ENCODE measurements at regions not wholly inside any gene's neighbourhood (a gene's known extent, or its start where the extent isn't known, plus 50 kb on each side); places are given as distances from the start of the nearest gene placed in this dataset.

DNA sequence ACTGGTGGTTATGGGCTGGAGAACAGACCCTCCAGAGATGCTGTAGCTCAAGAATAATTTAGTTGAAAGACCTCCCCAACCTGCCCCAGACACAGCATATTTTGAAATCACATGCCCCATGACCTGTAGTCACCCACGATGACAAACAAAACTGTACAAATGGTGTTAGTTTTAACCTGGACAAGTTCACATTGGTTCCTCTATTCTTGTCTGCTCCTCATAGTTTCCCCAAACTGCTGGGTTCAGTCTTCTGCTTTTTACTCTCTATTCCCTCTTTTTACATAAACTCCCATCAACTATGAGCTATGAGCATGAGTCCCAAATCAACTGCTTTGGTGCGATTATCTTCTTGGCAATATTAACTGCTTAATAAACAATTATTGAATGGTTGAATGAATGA lies 365.3 kb upstream of the CLINT1 start:
- TF ChIP-seq EZH2 (IDR thresholded peaks at IDR 0.05; ENCODE audit: low read length, missing control alignments): no peak
- TF ChIP-seq, protein P1, sequence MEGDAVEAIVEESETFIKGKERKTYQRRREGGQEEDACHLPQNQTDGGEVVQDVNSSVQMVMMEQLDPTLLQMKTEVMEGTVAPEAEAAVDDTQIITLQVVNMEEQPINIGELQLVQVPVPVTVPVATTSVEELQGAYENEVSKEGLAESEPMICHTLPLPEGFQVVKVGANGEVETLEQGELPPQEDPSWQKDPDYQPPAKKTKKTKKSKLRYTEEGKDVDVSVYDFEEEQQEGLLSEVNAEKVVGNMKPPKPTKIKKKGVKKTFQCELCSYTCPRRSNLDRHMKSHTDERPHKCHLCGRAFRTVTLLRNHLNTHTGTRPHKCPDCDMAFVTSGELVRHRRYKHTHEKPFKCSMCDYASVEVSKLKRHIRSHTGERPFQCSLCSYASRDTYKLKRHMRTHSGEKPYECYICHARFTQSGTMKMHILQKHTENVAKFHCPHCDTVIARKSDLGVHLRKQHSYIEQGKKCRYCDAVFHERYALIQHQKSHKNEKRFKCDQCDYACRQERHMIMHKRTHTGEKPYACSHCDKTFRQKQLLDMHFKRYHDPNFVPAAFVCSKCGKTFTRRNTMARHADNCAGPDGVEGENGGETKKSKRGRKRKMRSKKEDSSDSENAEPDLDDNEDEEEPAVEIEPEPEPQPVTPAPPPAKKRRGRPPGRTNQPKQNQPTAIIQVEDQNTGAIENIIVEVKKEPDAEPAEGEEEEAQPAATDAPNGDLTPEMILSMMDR (conservative IDR thresholded peaks at IDR 0.05 in 1 of 2, IDR thresholded peaks at IDR 0.05 in 1 of 2; ENCODE audit: low read depth in 1 of 2, low read length in 2 of 2): no peak
- DNase-seq (ENCODE audit: low read depth in 2 of 2): no peak
- no peaks in the 10 kb centered on the region for H4K20me1 ChIP-seq (ENCODE audit: control insufficient read depth, extremely low read depth, insufficient read depth, low read length)

GRCh38 chr5:158223054-158223600 lies 364.2 kb upstream of the CLINT1 start:
- H3K9me3 ChIP-seq (ENCODE audit: control insufficient read depth, insufficient read depth, low read depth, low read length): no peaks in the 10 kb centered on the region
- H3K4me2 ChIP-seq (ENCODE audit: extremely low read depth, insufficient read depth, low read length): no peak overlapping the region
- H3K27ac ChIP-seq (ENCODE audit: insufficient read depth, low read length): no peak overlapping the region
- no peaks in the 10 kb centered on the region for H4K20me1 ChIP-seq (ENCODE audit: control insufficient read depth, extremely low read depth, insufficient read depth, low read length)
- no peak overlapping the region for H3K9ac ChIP-seq (ENCODE audit: insufficient read depth, low read length)
- no peak for DNase-seq (ENCODE audit: low read depth in 2 of 2)
- TF ChIP-seq, protein P1 (conservative IDR thresholded peaks at IDR 0.05 in 1 of 2, IDR thresholded peaks at IDR 0.05 in 1 of 2; ENCODE audit: low read depth in 1 of 2, low read length in 2 of 2): no peak
- no peak for TF ChIP-seq EZH2 (IDR thresholded peaks at IDR 0.05; ENCODE audit: low read length, missing control alignments)
- H3K4me1 ChIP-seq (ENCODE audit: control insufficient read depth, extremely low read depth, insufficient read depth, low read length): no peaks in the 10 kb centered on the region
- no peaks in the 10 kb centered on the region for H3K27me3 ChIP-seq (ENCODE audit: control insufficient read depth, insufficient read depth, low read length)
- H3K4me3 ChIP-seq (replicated peaks in 1 of 4; ENCODE audit: control extremely low read depth in 1 of 4, insufficient read depth in 1 of 4, low read depth in 3 of 4, low read length in 4 of 4): no peak overlapping the region
- no peaks in the 10 kb centered on the region for H3K79me2 ChIP-seq (ENCODE audit: control insufficient read depth, insufficient read depth, low read length)
- H2AFZ ChIP-seq (ENCODE audit: low read length): no peak overlapping the region
- no peaks in the 10 kb centered on the region for H3K36me3 ChIP-seq (ENCODE audit: control insufficient read depth, insufficient read depth, low read length)

More for the DNA sequence above, 365.3 kb upstream of the CLINT1 start:
- H3K9ac ChIP-seq (ENCODE audit: insufficient read depth, low read length): no peak overlapping the region
- no peaks in the 10 kb centered on the region for H3K36me3 ChIP-seq (ENCODE audit: control insufficient read depth, insufficient read depth, low read length)
- H3K27me3 ChIP-seq (ENCODE audit: control insufficient read depth, insufficient read depth, low read length): no peaks in the 10 kb centered on the region
- no peak overlapping the region for H2AFZ ChIP-seq (ENCODE audit: low read length)
- no peaks in the 10 kb centered on the region for H3K9me3 ChIP-seq (ENCODE audit: control insufficient read depth, insufficient read depth, low read depth, low read length)
- H3K4me2 ChIP-seq (ENCODE audit: extremely low read depth, insufficient read depth, low read length): no peak overlapping the region
- no peaks in the 10 kb centered on the region for H3K4me1 ChIP-seq (ENCODE audit: control insufficient read depth, extremely low read depth, insufficient read depth, low read length)
- H3K79me2 ChIP-seq (ENCODE audit: control insufficient read depth, insufficient read depth, low read length): no peaks in the 10 kb centered on the region
- H3K27ac ChIP-seq (ENCODE audit: insufficient read depth, low read length): no peak overlapping the region
- H3K4me3 ChIP-seq (replicated peaks in 1 of 4; ENCODE audit: control extremely low read depth in 1 of 4, insufficient read depth in 1 of 4, low read depth in 3 of 4, low read length in 4 of 4): no peak overlapping the region

- Histone ChIP-seq H3K27me3 (ENCODE audit: control insufficient read depth, insufficient read depth, low read length) (no peaks in the 10 kb centered on the region), H3K9ac (ENCODE audit: insufficient read depth, low read length) (no peak overlapping the region), H2AFZ (ENCODE audit: low read length) (no peak overlapping the region), H3K4me2 (ENCODE audit: extremely low read depth, insufficient read depth, low read length) (no peak overlapping the region), H4K20me1 (ENCODE audit: control insufficient read depth, extremely low read depth, insufficient read depth, low read length) (no peaks in the 10 kb centered on the region), H3K4me1 (ENCODE audit: control insufficient read depth, extremely low read depth, insufficient read depth, low read length) (no peaks in the 10 kb centered on the region), H3K27ac (ENCODE audit: insufficient read depth, low read length) (no peak overlapping the region), H3K79me2 (ENCODE audit: control insufficient read depth, insufficient read depth, low read length) (no peaks in the 10 kb centered on the region), H3K9me3 (ENCODE audit: control insufficient read depth, insufficient read depth, low read depth, low read length) (no peaks in the 10 kb centered on the region), H3K4me3 (replicated peaks in 1 of 4; ENCODE audit: control extremely low read depth in 1 of 4, insufficient read depth in 1 of 4, low read depth in 3 of 4, low read length in 4 of 4) (no peak overlapping the region), H3K36me3 (ENCODE audit: control insufficient read depth, insufficient read depth, low read length) (no peaks in the 10 kb centered on the region)
- TF ChIP-seq, protein P1 (conservative IDR thresholded peaks at IDR 0.05 in 1 of 2, IDR thresholded peaks at IDR 0.05 in 1 of 2; ENCODE audit: low read depth in 1 of 2, low read length in 2 of 2): no peak
- TF ChIP-seq EZH2 (IDR thresholded peaks at IDR 0.05; ENCODE audit: low read length, missing control alignments): no peak
- no peak for DNase-seq (ENCODE audit: low read depth in 2 of 2)
These were observed 354.0 kb upstream of the CLINT1 start for GRCh38 chr5:158212917-158213316.
